ENCODE measurements at regions not wholly inside any gene's neighbourhood (a gene's known extent, or its start where the extent isn't known, plus 50 kb on each side); places are given as distances from the start of the nearest gene placed in this dataset.

- TF ChIP-seq, protein P1, sequence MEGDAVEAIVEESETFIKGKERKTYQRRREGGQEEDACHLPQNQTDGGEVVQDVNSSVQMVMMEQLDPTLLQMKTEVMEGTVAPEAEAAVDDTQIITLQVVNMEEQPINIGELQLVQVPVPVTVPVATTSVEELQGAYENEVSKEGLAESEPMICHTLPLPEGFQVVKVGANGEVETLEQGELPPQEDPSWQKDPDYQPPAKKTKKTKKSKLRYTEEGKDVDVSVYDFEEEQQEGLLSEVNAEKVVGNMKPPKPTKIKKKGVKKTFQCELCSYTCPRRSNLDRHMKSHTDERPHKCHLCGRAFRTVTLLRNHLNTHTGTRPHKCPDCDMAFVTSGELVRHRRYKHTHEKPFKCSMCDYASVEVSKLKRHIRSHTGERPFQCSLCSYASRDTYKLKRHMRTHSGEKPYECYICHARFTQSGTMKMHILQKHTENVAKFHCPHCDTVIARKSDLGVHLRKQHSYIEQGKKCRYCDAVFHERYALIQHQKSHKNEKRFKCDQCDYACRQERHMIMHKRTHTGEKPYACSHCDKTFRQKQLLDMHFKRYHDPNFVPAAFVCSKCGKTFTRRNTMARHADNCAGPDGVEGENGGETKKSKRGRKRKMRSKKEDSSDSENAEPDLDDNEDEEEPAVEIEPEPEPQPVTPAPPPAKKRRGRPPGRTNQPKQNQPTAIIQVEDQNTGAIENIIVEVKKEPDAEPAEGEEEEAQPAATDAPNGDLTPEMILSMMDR (IDR thresholded peaks at IDR 0.05) = no peak
- TF ChIP-seq POLR2A (IDR thresholded peaks at IDR 0.05) = no peak
These were observed 148.9 kb upstream of the RBPJ start for GRCh38 chr4:26171941-26172340.

Data from testis (tissue), 2 donors.